Gastroesophageal sphincter (tissue), 4 donors: ENCODE measurements at regions not wholly inside any gene's neighbourhood (a gene's known extent, or its start where the extent isn't known, plus 50 kb on each side); places are given as distances from the start of the nearest gene placed in this dataset.
A peak's percentile ranks its signal among the peaks of the same experiment; 100 is the strongest.

Experiments used
- ATAC-seq: fragments of 150-250 bp; one replicate; pipeline ENCODE4 v1.9.1; 2016; ENCODE audit warnings: mild to moderate bottlenecking, moderate library complexity
- H3K27ac ChIP-seq, 4 donors: fragments of 200-600 bp; sonication (generic) in 3 of 4; 1 replicate in 3 of 4; 2 replicates in 1 of 4; pipeline ENCODE4 v1.5.1; 2016 to 2019
- H3K27me3 ChIP-seq: fragments of 200-600 bp; sonication (generic); one replicate; pipeline ENCODE4 v1.5.1; 2019
- H3K36me3 ChIP-seq, 2 donors: fragments of 200-600 bp; sonication (generic); one replicate each; pipeline ENCODE4 v1.5.1; 2019; ENCODE audit warnings: control low read depth in 1 of 2
- H3K4me1 ChIP-seq, 3 donors: fragments of 200-600 bp; sonication (generic); 1 replicate in 2 of 3; 2 replicates in 1 of 3; pipeline ENCODE4 v1.5.1; 2016 to 2019; ENCODE audit warnings: control low read depth in 2 of 3
- H3K4me3 ChIP-seq, 2 donors: fragments of 200-600 bp; sonication (generic); one replicate each; pipeline ENCODE4 v1.5.1; 2019; ENCODE audit warnings: mild to moderate bottlenecking in 1 of 2, moderate library complexity in 1 of 2
- H3K9me3 ChIP-seq, 3 donors: fragments of 200-600 bp; sonication (generic); one replicate each; pipeline ENCODE4 v1.5.1; 2017 to 2019; ENCODE audit warnings: control low read depth in 2 of 3
- CTCF ChIP-seq, 4 experiments: fragments of 200-600 bp in 2 of 4; fragments of 450-650 bp in 2 of 4; sonication (generic) in 1 of 4; IDR thresholded peaks; one replicate each; pipeline ENCODE4 v1.5.1; 2017 to 2019; ENCODE audit warnings: antibody characterized with exemption in 4 of 4, mild to moderate bottlenecking in 2 of 4, moderate library complexity in 2 of 4
- EP300 ChIP-seq: sonication (generic); formaldehyde crosslinking; IDR thresholded peaks from one replicate; pipeline ENCODE4 v1.6.1; 2017; ENCODE audit warnings: antibody characterized with exemption, mild to moderate bottlenecking
- POLR2A ChIP-seq, 2 donors: fragments of 450-650 bp; IDR thresholded peaks; one replicate each; pipeline ENCODE4 v1.6.1; 2017; ENCODE audit warnings: antibody characterized with exemption in 2 of 2, mild to moderate bottlenecking in 2 of 2, moderate library complexity in 1 of 2
- POLR2AphosphoS5 ChIP-seq: sonication (generic); formaldehyde crosslinking; IDR thresholded peaks from one replicate; pipeline ENCODE4 v1.6.1; 2017; ENCODE audit warnings: antibody characterized with exemption
- WGBS, 2 donors: methylation state at CpG; one replicate each; pipeline ENCODE4 v1.1.5; 2018; ENCODE audit warnings: low coverage in 1 of 2; 5-methylcytosine and 5-hydroxymethylcytosine counted together

DNA sequence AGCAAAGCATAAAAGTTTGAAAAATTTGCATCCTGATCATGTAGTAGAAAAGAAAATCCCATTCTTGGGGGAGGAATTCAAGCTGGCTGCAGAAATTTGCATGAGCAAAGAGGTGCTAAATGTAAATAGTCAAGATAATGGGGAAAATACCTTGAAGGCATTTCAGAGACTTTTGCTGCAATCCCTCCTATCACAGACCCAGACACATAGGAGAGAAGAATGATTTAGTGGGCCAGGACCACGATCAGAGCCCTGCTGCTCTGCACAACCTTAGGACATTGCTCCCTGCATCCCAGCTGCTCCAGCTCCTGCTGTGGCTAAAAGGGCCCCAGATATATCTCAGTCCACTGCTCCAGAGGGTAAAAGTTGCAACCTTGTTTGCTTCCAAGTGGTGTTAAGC lies 1439.7 kb upstream of the AGA start:
- Histone ChIP-seq H3K9me3 (peaks cover 0 to 9% (median 0%) of the 10 kb centered on the region in 3 donors), H3K36me3 (no peaks in the 10 kb centered on the region), H3K4me3 (no peak overlapping the region), H3K4me1 (no peaks in the 10 kb centered on the region), H3K27me3 (no peaks in the 10 kb centered on the region), H3K27ac (no peak overlapping the region)
- no peak for TF ChIP-seq EP300
- no peak for TF ChIP-seq CTCF (IDR thresholded peaks at IDR 0.05)
- no peak for TF ChIP-seq POLR2AphosphoS5
- TF ChIP-seq POLR2A (IDR thresholded peaks at IDR 0.05): no peak
- ATAC-seq: no peak
- WGBS, 2 donors: 20 to 67% methylated on average over 1 of the region's 1 CpG

- H3K9me3 ChIP-seq: no peaks in the 10 kb centered on the region
- H3K4me1 ChIP-seq: no peaks in the 10 kb centered on the region
- TF ChIP-seq EP300 (no peak), CTCF (IDR thresholded peaks at IDR 0.05) (no peak)
- no peaks in the 10 kb centered on the region for H3K36me3 ChIP-seq
- H3K27me3 ChIP-seq: no peaks in the 10 kb centered on the region
- 84 to 96% methylated on average over 5 to 7 of the region's 9 CpGs for WGBS, 2 donors
- peak; percentile 28 for ATAC-seq
- H3K4me3 ChIP-seq: no peak overlapping the region
- no peak overlapping the region for H3K27ac ChIP-seq
These were observed 1451.9 kb upstream of the AGA start for GRCh38 chr4:178894126-178894525.

DNA sequence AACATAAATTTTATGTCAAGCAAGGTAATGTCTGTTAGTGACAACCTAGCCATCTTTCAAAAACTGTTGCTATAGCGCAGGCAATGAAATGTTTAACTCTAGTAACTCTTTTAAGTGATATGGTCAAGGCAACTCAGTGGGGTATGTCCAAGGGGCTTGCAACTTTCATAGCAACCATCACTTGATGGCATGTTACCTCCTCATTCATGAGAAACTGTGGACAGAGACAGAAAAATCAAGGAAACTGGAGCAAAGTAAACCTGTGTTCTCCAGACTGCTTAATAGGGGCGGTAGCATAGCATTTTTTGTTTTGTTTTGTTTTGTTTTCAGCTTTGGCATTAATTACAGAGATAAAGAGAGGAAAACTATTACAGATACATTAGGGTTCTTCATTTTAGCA lies 1456.8 kb upstream of the AGA start:
- no peaks in the 10 kb centered on the region for H3K4me1 ChIP-seq
- no peaks in the 10 kb centered on the region for H3K36me3 ChIP-seq
- no peak for ATAC-seq
- 86 to 94% methylated on average over 2 of the region's 2 CpGs for WGBS, 2 donors
- no peaks in the 10 kb centered on the region for H3K9me3 ChIP-seq
- H3K27me3 ChIP-seq: no peaks in the 10 kb centered on the region
- H3K27ac ChIP-seq: no peak overlapping the region
- TF ChIP-seq POLR2AphosphoS5 (no peak), CTCF (IDR thresholded peaks at IDR 0.05) (no peak), EP300 (no peak), POLR2A (IDR thresholded peaks at IDR 0.05) (no peak)
- H3K4me3 ChIP-seq: no peak overlapping the region

GRCh38 chr4:178917756-178918155 lies 1475.5 kb upstream of the AGA start:
- H3K27me3 ChIP-seq: no peaks in the 10 kb centered on the region
- no peak overlapping the region for H3K4me3 ChIP-seq
- WGBS, 2 donors: 14 to 31% methylated on average over 1 of the region's 1 CpG
- no peak for TF ChIP-seq EP300
- TF ChIP-seq CTCF (IDR thresholded peaks at IDR 0.05): no peak
- TF ChIP-seq POLR2A (IDR thresholded peaks at IDR 0.05): no peak
- TF ChIP-seq POLR2AphosphoS5: no peak
- ATAC-seq: no peak
- no peak overlapping the region for H3K27ac ChIP-seq
- H3K9me3 ChIP-seq: peaks cover 0 to 3% (median 0%) of the 10 kb centered on the region in 3 donors
- H3K4me1 ChIP-seq: no peaks in the 10 kb centered on the region
- H3K36me3 ChIP-seq: no peaks in the 10 kb centered on the region

GRCh38 chr4:178937130-178937529 lies 1494.9 kb upstream of the AGA start:
- Histone ChIP-seq H3K27me3 (no peaks in the 10 kb centered on the region), H3K36me3 (no peaks in the 10 kb centered on the region), H3K9me3 (no peaks in the 10 kb centered on the region), H3K4me3 (no peak overlapping the region), H3K27ac (no peak overlapping the region), H3K4me1 (no peaks in the 10 kb centered on the region)
- 65 to 69% methylated on average over 1 of the region's 1 CpG for WGBS, 2 donors
- TF ChIP-seq POLR2AphosphoS5 (no peak), EP300 (no peak), CTCF (IDR thresholded peaks at IDR 0.05) (no peak), POLR2A (IDR thresholded peaks at IDR 0.05) (no peak)
- no peak for ATAC-seq
